ENCODE measurements at regions not wholly inside any gene's neighbourhood (a gene's known extent, or its start where the extent isn't known, plus 50 kb on each side); places are given as distances from the start of the nearest gene placed in this dataset.

DNA sequence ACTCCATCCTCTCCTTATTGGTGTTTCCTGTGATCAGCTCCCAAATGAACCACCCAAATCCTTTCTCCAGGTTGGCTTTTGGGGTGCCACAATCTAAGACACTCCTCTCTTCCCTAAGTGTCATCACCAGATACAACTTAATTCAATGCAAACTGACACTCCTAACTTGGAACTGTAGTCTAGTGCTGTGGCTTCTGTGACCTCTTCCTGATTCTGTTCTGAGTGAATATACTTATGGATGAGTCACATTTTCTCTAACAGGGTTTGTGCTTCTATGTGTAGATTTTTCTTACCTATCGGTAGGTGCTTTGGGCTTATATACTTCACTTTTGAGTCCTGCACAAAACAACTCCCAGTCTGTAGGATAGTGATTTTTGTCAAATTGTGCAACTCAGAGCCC, 141.3 kb upstream of the MAOA start:
- no peaks in the 10 kb centered on the region for H3K27me3 ChIP-seq (ENCODE audit: control insufficient read depth, insufficient read depth, low read length)
- no peak overlapping the region for H3K4me2 ChIP-seq (ENCODE audit: extremely low read depth, insufficient read depth, low read length)
- H3K4me1 ChIP-seq (ENCODE audit: control insufficient read depth, extremely low read depth, insufficient read depth, low read length), result no peaks in the 10 kb centered on the region
- H2AFZ ChIP-seq (ENCODE audit: low read length), result no peak overlapping the region
- no peaks in the 10 kb centered on the region for H3K9me3 ChIP-seq (ENCODE audit: control insufficient read depth, insufficient read depth, low read depth, low read length)
- no peaks in the 10 kb centered on the region for H3K79me2 ChIP-seq (ENCODE audit: control insufficient read depth, insufficient read depth, low read length)
- H3K36me3 ChIP-seq (ENCODE audit: control insufficient read depth, insufficient read depth, low read length), result no peaks in the 10 kb centered on the region
- no peak for TF ChIP-seq EZH2 (IDR thresholded peaks at IDR 0.05; ENCODE audit: low read length, missing control alignments)
- H3K27ac ChIP-seq (ENCODE audit: insufficient read depth, low read length), result no peak overlapping the region
- DNase-seq (ENCODE audit: low read depth in 2 of 2), result no peak
- no peak overlapping the region for H3K4me3 ChIP-seq (replicated peaks in 1 of 4; ENCODE audit: control extremely low read depth in 1 of 4, insufficient read depth in 1 of 4, low read depth in 3 of 4, low read length in 4 of 4)
- H4K20me1 ChIP-seq (ENCODE audit: control insufficient read depth, extremely low read depth, insufficient read depth, low read length), result no peaks in the 10 kb centered on the region
- H3K9ac ChIP-seq (ENCODE audit: insufficient read depth, low read length), result no peak overlapping the region

DNA sequence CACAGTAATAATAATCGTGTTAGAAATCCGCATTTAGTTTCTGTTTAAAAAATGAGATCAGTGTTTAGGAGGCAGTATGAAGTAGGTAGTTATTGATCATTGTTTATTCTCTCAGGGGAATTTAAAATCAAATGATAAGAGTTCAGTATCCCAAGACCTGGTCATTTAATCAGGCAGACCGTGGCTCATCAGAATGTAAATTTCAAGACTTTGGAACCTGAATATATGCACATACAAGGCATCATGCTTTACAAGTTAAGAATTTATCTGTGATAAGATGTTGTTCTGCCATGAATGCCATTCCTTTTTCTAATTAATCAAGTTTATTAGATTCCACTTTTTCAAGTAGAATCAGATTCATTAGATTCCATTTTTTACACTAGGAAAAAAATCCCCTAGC, 133.5 kb upstream of the MAOA start:
- no peak overlapping the region for H2AFZ ChIP-seq (ENCODE audit: low read length)
- H3K79me2 ChIP-seq (ENCODE audit: control insufficient read depth, insufficient read depth, low read length), result no peaks in the 10 kb centered on the region
- H3K27me3 ChIP-seq (ENCODE audit: control insufficient read depth, insufficient read depth, low read length), result no peaks in the 10 kb centered on the region
- no peaks in the 10 kb centered on the region for H3K9me3 ChIP-seq (ENCODE audit: control insufficient read depth, insufficient read depth, low read depth, low read length)
- H4K20me1 ChIP-seq (ENCODE audit: control insufficient read depth, extremely low read depth, insufficient read depth, low read length), result no peaks in the 10 kb centered on the region
- no peak overlapping the region for H3K4me2 ChIP-seq (ENCODE audit: extremely low read depth, insufficient read depth, low read length)
- H3K27ac ChIP-seq (ENCODE audit: insufficient read depth, low read length), result no peak overlapping the region
- TF ChIP-seq, protein P1, sequence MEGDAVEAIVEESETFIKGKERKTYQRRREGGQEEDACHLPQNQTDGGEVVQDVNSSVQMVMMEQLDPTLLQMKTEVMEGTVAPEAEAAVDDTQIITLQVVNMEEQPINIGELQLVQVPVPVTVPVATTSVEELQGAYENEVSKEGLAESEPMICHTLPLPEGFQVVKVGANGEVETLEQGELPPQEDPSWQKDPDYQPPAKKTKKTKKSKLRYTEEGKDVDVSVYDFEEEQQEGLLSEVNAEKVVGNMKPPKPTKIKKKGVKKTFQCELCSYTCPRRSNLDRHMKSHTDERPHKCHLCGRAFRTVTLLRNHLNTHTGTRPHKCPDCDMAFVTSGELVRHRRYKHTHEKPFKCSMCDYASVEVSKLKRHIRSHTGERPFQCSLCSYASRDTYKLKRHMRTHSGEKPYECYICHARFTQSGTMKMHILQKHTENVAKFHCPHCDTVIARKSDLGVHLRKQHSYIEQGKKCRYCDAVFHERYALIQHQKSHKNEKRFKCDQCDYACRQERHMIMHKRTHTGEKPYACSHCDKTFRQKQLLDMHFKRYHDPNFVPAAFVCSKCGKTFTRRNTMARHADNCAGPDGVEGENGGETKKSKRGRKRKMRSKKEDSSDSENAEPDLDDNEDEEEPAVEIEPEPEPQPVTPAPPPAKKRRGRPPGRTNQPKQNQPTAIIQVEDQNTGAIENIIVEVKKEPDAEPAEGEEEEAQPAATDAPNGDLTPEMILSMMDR (conservative IDR thresholded peaks at IDR 0.05 in 1 of 2, IDR thresholded peaks at IDR 0.05 in 1 of 2; ENCODE audit: low read depth in 1 of 2, low read length in 2 of 2), result no peak
- TF ChIP-seq EZH2 (IDR thresholded peaks at IDR 0.05; ENCODE audit: low read length, missing control alignments), result no peak
- H3K9ac ChIP-seq (ENCODE audit: insufficient read depth, low read length), result no peak overlapping the region
- no peaks in the 10 kb centered on the region for H3K4me1 ChIP-seq (ENCODE audit: control insufficient read depth, extremely low read depth, insufficient read depth, low read length)
- no peak overlapping the region for H3K4me3 ChIP-seq (replicated peaks in 1 of 4; ENCODE audit: control extremely low read depth in 1 of 4, insufficient read depth in 1 of 4, low read depth in 3 of 4, low read length in 4 of 4)
- no peak for DNase-seq (ENCODE audit: low read depth in 2 of 2)
- H3K36me3 ChIP-seq (ENCODE audit: control insufficient read depth, insufficient read depth, low read length), result no peaks in the 10 kb centered on the region

DNA sequence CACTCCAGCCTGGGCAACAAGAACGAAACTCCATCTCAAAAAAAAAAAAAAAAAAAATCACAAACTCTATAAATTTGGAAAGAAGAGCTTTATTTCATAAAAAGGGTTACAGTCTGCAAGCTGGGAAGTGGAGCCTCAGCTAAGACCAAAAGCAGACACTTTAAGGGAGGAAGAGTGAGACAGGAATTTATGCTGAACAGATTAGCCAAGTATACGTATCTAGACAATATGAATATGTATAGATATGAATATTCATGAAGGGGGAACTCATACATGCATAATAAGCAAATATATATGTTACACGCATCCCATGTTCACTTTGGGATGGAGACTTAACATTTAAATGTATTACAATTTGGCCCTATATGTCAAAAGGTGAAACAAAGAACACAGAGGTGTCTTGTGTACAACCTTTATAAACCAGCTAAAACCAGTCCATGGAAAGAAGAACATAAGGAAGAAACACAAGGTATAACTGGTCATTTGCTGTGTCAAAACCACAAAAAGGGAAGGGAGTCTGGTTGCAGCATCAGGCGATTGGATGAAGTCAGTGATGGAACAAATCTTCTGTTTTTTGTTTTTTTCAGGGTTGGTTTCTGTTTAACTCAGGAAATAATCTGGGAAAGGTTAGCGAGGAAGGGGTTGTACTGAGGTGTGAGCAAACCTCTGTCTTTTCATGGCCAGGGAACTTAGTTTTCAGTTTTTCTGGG, 130.0 kb upstream of the MAOA start:
- Histone ChIP-seq H3K36me3 (ENCODE audit: control insufficient read depth, insufficient read depth, low read length) (no peaks in the 10 kb centered on the region), H3K9me3 (ENCODE audit: control insufficient read depth, insufficient read depth, low read depth, low read length) (no peaks in the 10 kb centered on the region), H2AFZ (ENCODE audit: low read length) (no peak overlapping the region), H3K9ac (ENCODE audit: insufficient read depth, low read length) (no peak overlapping the region), H3K27me3 (ENCODE audit: control insufficient read depth, insufficient read depth, low read length) (no peaks in the 10 kb centered on the region), H3K27ac (ENCODE audit: insufficient read depth, low read length) (no peak overlapping the region), H3K4me1 (ENCODE audit: control insufficient read depth, extremely low read depth, insufficient read depth, low read length) (no peaks in the 10 kb centered on the region), H3K4me3 (replicated peaks in 1 of 4; ENCODE audit: control extremely low read depth in 1 of 4, insufficient read depth in 1 of 4, low read depth in 3 of 4, low read length in 4 of 4) (no peak overlapping the region), H3K79me2 (ENCODE audit: control insufficient read depth, insufficient read depth, low read length) (no peaks in the 10 kb centered on the region), H3K4me2 (ENCODE audit: extremely low read depth, insufficient read depth, low read length) (no peak overlapping the region), H4K20me1 (ENCODE audit: control insufficient read depth, extremely low read depth, insufficient read depth, low read length) (no peaks in the 10 kb centered on the region)
- no peak for DNase-seq (ENCODE audit: low read depth in 2 of 2)
- TF ChIP-seq EZH2 (IDR thresholded peaks at IDR 0.05; ENCODE audit: low read length, missing control alignments), result no peak
- TF ChIP-seq, protein P1 (conservative IDR thresholded peaks at IDR 0.05 in 1 of 2, IDR thresholded peaks at IDR 0.05 in 1 of 2; ENCODE audit: low read depth in 1 of 2, low read length in 2 of 2), result no peak
